GM11168 (cell line): ENCODE measurements at regions not wholly inside any gene's neighbourhood (a gene's known extent, or its start where the extent isn't known, plus 50 kb on each side); places are given as distances from the start of the nearest gene placed in this dataset.
"Not testable (repeated sequence)": the region's sequence is repeated elsewhere in the genome, so short reads cannot be mapped to it uniquely, and the experiment has no call there.

Experiments used
- in situ Hi-C: fragments of 300-500 bp; cut with MboI; formaldehyde crosslinking; loops from one replicate; pipeline ENCODE4 v1.12.0; 2022; ENCODE audit warnings: low sequenced_read_pairs; ENCODE audit not compliant: unreplicated experiment

GRCh38 chr5:164220522-164220921 is 715.1 kb downstream of the MAT2B start:
- in situ Hi-C loops, result no loop called here

GRCh38 chr5:164224236-164224635 is 718.8 kb downstream of the MAT2B start:
- in situ Hi-C loops, result no loop called here

GRCh38 chr5:164224772-164225171 is 719.4 kb downstream of the MAT2B start:
- in situ Hi-C loops, result no loop called here

- in situ Hi-C loops, result no loop called here
Observed at GRCh38 chr5:164230341-164230740, 724.9 kb downstream of the MAT2B start.

- in situ Hi-C loops, result no loop called here
Observed at GRCh38 chr5:164233791-164234190, 728.4 kb downstream of the MAT2B start.

GRCh38 chr5:164234321-164234720 is 728.9 kb downstream of the MAT2B start:
- in situ Hi-C loops, result no loop called here

- in situ Hi-C loops, result no loop called here
Observed at GRCh38 chr5:164235300-164235891, 730.0 kb downstream of the MAT2B start.

GRCh38 chr5:164237486-164237885 is 732.1 kb downstream of the MAT2B start:
- in situ Hi-C loops, result no loop called here

GRCh38 chr5:164251781-164252180 is 746.4 kb downstream of the MAT2B start:
- in situ Hi-C loops, result not testable (repeated sequence)

GRCh38 chr5:164253764-164254163 is 748.3 kb downstream of the MAT2B start:
- in situ Hi-C loops, result no loop called here

GRCh38 chr5:164255598-164256213 is 750.3 kb downstream of the MAT2B start:
- in situ Hi-C loops, result no loop called here

- in situ Hi-C loops, result no loop called here
Observed at GRCh38 chr5:164256351-164256750, 750.9 kb downstream of the MAT2B start.

GRCh38 chr5:164256954-164257353 is 751.5 kb downstream of the MAT2B start:
- in situ Hi-C loops, result no loop called here

GRCh38 chr5:164265566-164265965 is 760.1 kb downstream of the MAT2B start:
- in situ Hi-C loops, result no loop called here

GRCh38 chr5:164266571-164266970 is 761.2 kb downstream of the MAT2B start:
- in situ Hi-C loops, result no loop called here

GRCh38 chr5:164277720-164278119 is 772.3 kb downstream of the MAT2B start:
- in situ Hi-C loops, result no loop called here

- in situ Hi-C loops, result no loop called here
Observed at GRCh38 chr5:164289526-164289925, 784.1 kb downstream of the MAT2B start.

GRCh38 chr5:164296603-164297080 is 791.2 kb downstream of the MAT2B start:
- in situ Hi-C loops, result no loop called here

- in situ Hi-C loops, result no loop called here
Observed at GRCh38 chr5:164298165-164298564, 792.7 kb downstream of the MAT2B start.

GRCh38 chr5:164300295-164300694 is 794.9 kb downstream of the MAT2B start:
- in situ Hi-C loops, result no loop called here

- in situ Hi-C loops, result no loop called here
Observed at GRCh38 chr5:164301136-164301535, 795.7 kb downstream of the MAT2B start.

GRCh38 chr5:164301708-164302107 is 796.3 kb downstream of the MAT2B start:
- in situ Hi-C loops, result no loop called here
